ENCODE measurements at regions not wholly inside any gene's neighbourhood (a gene's known extent, or its start where the extent isn't known, plus 50 kb on each side); places are given as distances from the start of the nearest gene placed in this dataset.

GRCh38 chr1:172795741-172796140 is 136.8 kb downstream of the FASLG start:
- TF ChIP-seq CTCF (IDR thresholded peaks at IDR 0.05) (no peak), EZH2phosphoT487 (IDR thresholded peaks at IDR 0.05) (no peak)
